HG03060 (cell line): ENCODE measurements at regions not wholly inside any gene's neighbourhood (a gene's known extent, or its start where the extent isn't known, plus 50 kb on each side); places are given as distances from the start of the nearest gene placed in this dataset.
A peak's percentile ranks its signal among the peaks of the same experiment; 100 is the strongest.
"Not testable (repeated sequence)": the region's sequence is repeated elsewhere in the genome, so short reads cannot be mapped to it uniquely, and the experiment has no call there.

Experiments
- ATAC-seq: cut with Tn5 transposase; IDR thresholded peaks from one replicate; pipeline ENCODE4 v1.9.1; 2021; ENCODE audit warnings: low read depth, moderate number of reproducible peaks; ENCODE audit not compliant: unreplicated experiment

GRCh38 chr14:54230645-54231044, 166.2 kb upstream of the CDKN3 start:
- ATAC-seq: no peak

- no peak for ATAC-seq
These were observed 164.1 kb upstream of the CDKN3 start for GRCh38 chr14:54232735-54233134.

DNA sequence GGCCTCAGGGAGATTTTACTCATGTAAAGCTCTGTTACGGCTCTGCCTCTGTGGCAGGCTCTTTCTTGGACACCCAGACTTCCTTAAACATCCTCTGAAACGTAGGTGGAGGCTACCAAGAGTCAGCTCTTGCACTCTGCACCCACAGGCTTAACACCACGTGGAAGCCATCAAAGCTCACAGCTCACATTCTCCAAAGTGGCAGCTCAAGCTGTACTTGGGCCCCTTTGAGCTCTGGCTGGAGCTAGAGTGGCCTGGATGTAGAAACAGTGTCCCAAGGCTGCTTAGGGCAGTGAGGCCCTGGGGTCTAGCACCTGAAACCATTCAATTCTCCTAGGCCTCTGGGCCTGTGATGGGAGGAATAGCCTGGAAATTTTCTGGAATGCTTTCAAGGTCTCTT, 155.3 kb upstream of the CDKN3 start:
- ATAC-seq: no peak

DNA sequence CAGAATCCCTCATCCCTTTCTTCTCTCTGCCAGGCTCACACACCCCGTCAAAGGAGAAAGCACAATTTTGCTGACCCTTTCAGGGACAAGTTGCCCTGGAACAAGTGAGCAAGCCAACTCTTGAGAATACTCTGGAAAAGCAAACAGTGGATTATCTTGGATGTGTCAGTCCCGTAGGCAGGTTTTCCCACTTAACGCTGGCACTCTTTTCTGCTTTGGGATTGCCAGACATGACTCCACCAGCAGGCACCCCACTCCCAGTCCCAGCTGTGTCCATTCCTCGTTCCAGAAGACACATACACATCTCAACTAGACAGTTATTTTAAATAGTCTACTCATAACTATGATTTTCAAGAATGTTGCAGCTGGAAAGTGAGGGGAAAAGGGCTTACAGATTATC, 145.5 kb upstream of the CDKN3 start:
- no peak for ATAC-seq

DNA sequence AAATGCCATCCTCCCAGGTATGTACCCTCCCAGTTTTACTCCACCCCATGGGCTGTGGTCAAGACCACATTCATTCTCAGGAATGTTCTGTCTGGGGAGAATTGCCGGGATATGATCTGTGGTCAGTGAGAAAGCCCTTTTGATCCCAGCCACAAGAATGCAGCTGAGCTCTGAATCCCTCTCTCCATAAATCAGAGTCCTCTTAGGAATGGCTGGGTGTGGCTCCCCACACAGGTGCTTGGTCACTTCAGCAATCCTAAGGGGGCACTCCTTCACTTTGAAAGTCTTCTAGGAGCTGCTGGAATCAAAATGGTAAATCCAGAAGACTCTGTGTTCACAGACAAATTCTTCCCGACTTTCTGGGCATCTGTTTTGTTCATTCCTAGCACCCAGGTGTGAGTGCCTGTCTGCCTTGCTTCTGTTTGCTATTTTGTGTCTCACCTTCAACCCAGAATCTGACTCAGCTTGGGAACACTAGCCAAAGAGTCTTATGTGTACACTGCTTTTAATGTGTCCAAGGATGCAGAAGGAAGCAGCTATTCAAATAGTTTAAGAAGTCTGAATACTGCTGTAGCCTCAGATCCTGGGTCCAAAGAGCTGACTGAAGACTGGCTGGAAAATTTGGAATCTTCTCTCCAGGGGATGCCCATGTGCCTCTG, 144.6 kb upstream of the CDKN3 start:
- no peak for ATAC-seq

- no peak for ATAC-seq
These were observed 143.4 kb upstream of the CDKN3 start for GRCh38 chr14:54253195-54253947.

DNA sequence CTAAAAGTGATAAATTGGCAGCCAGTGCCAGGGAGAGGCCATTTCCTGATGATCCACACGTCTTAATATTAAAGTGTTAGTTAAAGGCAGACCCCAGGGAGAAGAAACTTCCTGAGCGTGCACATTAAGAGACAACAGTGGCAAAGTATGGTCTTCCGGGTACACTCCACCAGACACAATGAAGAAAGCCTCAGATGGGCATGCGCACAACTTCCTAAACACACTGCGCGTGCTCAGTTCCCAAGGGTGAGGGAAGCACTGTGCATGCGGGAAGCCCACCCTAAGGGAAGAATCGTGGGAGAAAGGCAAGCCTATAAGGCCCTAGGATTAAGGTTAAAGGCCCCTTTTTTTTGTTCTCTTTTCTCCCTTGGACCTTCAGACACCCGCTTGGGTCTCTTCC, 140.7 kb upstream of the CDKN3 start:
- no peak for ATAC-seq

DNA sequence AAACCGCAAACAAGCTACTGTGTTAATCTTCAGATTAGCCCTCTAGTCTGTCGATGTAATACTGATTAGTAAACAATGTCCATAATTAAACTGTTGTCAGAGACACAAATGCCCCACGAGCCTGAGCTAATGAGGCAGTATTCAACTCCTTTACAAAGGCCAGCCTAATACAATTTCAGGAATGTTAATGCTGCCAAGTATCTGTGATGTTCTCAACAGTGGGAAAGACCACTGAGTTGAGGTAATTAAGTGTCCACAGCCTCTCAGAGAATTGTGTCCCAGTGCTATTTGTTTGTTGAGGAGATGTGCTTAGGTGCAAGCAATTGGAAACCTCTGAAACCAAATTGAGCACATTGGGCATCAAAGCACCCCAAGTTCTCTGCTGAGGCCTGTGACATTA, 139.4 kb upstream of the CDKN3 start:
- ATAC-seq: no peak

DNA sequence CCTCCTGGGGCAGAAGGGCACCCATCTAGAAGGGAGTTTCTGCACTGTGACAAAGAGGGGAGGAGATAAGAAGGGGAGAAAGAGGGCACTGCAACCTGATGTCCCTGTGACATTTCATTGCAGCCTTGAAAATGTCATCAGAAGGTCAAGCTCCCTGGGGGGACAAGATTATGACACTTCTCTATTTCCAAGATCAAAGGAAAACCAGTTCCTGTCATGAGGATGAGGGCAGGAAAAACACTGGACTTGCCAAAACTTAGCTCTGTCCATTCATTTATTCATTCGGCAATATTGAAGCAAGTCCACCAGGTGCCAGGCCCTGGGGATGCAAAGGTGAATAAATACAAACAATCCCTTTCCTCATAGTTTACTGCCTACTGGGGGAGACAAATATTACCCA, 138.4 kb upstream of the CDKN3 start:
- ATAC-seq: no peak

GRCh38 chr14:54259821-54260220, 137.0 kb upstream of the CDKN3 start:
- no peak for ATAC-seq

DNA sequence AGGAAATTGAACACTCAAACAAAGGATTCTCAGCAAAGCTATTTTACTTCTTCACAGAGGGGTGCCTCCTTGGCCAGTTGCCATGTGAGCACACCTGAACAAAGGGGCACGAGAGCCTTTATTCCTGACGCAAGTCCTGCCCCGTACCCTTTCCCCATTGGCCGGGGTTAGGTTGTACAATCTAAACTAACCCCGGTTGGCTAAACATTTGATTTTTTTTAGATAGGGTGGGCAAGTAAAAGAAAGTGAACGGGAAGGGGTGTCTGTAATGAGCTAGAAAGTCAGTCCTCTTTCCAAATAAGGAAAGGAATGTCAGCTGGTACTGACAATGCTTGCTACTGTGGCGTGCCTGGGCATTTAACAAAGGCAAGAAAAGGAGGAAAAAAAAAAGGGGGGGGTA, 135.5 kb upstream of the CDKN3 start:
- ATAC-seq: no peak

- ATAC-seq: not testable (repeated sequence)
These were observed 130.2 kb upstream of the CDKN3 start for GRCh38 chr14:54266616-54267015.

DNA sequence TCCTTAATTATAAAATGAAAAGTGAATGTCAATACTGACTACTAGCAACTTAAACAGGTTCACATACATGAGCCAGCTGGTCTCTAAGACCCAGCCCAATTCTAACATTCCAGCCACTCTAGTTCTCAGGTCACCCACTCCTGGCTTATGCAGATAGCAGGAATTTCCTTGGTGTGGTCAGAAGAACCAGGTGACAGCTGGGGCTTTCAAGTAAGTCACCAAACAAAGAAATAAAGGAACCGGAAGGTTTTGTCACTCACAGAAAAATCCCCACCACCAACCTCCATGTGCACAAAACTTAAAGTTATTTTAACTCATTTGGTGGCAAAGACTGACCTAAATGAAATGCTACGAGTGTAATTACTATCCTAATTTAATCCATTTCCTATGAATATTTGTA, 129.6 kb upstream of the CDKN3 start:
- ATAC-seq: peak; percentile 50

DNA sequence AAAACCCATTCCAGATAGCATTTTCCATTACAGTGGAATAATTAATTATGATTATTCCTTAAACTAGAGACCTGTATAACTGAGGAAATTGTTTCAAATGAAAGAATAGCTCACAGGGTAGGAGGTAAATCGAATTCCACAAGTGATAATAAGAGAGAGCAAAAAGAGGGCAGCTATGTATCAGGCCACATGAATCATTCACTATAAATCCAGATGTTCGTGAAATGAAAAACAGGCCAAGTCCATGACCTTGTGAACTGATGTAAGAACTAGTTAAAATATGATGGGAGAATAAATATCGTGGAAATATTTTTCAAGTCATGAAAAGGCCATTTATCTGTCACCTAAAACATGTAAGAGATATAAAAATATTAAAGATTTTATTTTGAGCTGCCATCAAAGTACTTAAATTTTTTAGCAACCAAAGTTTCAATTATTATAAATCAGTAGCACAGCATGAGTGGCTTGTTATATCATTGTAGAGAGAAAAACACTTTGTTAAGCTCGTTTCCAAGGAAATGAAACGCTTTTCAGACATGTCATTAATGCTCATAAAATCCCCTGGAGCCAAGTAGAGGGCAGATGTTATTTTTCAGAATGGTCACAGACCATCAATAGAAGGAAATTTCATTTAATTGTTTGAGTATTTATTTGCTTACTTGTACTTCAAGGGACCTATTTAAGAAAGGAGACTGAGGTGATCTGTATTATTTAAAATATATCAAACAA, 120.6 kb upstream of the CDKN3 start:
- ATAC-seq: no peak

DNA sequence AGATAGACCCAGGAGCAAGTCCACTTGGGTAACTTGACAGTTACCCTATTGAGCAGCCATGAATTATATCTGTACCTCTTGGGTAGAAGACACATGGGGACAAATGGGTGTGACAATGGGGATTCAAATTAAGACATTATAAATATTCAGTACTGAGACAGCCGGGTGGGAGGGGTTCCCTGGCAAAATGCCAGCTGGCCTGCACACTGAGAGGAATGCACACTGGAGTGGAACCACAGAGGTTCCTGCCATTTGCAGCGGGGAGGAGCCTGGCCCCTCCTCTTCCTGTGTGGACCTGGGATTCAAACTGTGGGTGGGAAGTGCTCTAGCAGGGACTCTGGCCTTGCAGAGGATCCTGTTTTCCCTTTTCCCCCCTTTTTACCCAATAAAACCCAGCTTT, 118.7 kb upstream of the CDKN3 start:
- no peak for ATAC-seq

- ATAC-seq: no peak
These were observed 118.0 kb upstream of the CDKN3 start for GRCh38 chr14:54278665-54279295.

GRCh38 chr14:54282849-54283248, 114.0 kb upstream of the CDKN3 start:
- no peak for ATAC-seq

GRCh38 chr14:54285030-54285429, 111.8 kb upstream of the CDKN3 start:
- no peak for ATAC-seq

GRCh38 chr14:54291491-54292191, 105.2 kb upstream of the CDKN3 start:
- no peak for ATAC-seq

DNA sequence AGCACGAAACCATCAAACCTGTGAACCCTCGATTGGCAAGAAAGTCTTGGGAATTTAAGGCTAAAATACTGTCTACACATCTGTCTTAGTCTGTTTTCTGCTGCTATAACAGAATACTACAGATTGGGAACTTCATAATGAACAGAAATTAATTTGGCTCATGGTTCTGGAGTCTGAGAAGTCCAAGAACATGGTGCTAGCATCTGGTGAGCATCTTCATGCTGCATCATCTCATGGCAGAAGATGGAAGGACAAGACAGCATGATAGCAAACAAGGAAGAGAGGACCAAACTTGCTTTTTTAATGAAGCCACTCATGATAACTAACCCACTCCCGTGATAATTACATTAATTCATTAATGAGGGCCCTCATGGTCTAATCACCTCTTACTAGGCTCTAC, 102.0 kb upstream of the CDKN3 start:
- no peak for ATAC-seq
